ENCODE measurements at regions not wholly inside any gene's neighbourhood (a gene's known extent, or its start where the extent isn't known, plus 50 kb on each side); places are given as distances from the start of the nearest gene placed in this dataset.
"Not testable (repeated sequence)": the region's sequence is repeated elsewhere in the genome, so short reads cannot be mapped to it uniquely, and the experiment has no call there.

DNA sequence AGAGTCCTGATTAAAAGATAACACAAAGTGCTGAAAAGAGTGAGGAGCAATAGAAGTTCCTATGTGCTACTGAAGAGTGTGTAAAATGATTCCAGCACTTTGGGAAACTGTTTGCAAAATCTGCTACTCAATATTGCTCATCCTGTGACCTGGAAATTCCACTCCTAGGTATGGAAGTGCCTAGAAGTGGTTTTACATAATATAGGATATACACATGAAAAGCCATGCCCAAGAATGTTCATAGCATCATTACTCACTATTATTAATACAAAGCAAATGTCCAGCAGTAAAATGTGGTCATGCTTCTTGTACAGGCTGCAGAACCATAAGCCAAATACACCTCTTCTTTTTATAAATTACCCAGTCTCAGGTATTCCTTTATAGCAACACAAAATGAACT lies 53.2 kb upstream of the CNIH3 start:
- TF ChIP-seq TCF12 (IDR thresholded peaks at IDR 0.05; ENCODE audit: low read depth, low read length); PML (IDR thresholded peaks at IDR 0.05; ENCODE audit: low read length); EZH2 (IDR thresholded peaks at IDR 0.05; ENCODE audit: borderline replicate concordance, control insufficient read depth, low read depth, low read length); MXI1 (IDR thresholded peaks at IDR 0.05; ENCODE audit: low read depth, low read length); CHD1 (IDR thresholded peaks at IDR 0.05; ENCODE audit: low read depth, low read length); POLR2A (IDR thresholded peaks at IDR 0.05; ENCODE audit: low read depth, low read length); ZNF274 (IDR thresholded peaks at IDR 0.05; ENCODE audit: insufficient read depth, insufficient read length); POLR2AphosphoS5 (IDR thresholded peaks at IDR 0.05; ENCODE audit: low read length); ATF7 (IDR thresholded peaks at IDR 0.05; ENCODE audit: low read depth); CBFB (IDR thresholded peaks at IDR 0.05; ENCODE audit: low read depth); EP300 (IDR thresholded peaks at IDR 0.05; ENCODE audit: borderline replicate concordance in 1 of 2, control insufficient read depth in 1 of 2, low read depth in 2 of 2, low read length in 2 of 2): not testable (repeated sequence)
- TF ChIP-seq, protein P1, sequence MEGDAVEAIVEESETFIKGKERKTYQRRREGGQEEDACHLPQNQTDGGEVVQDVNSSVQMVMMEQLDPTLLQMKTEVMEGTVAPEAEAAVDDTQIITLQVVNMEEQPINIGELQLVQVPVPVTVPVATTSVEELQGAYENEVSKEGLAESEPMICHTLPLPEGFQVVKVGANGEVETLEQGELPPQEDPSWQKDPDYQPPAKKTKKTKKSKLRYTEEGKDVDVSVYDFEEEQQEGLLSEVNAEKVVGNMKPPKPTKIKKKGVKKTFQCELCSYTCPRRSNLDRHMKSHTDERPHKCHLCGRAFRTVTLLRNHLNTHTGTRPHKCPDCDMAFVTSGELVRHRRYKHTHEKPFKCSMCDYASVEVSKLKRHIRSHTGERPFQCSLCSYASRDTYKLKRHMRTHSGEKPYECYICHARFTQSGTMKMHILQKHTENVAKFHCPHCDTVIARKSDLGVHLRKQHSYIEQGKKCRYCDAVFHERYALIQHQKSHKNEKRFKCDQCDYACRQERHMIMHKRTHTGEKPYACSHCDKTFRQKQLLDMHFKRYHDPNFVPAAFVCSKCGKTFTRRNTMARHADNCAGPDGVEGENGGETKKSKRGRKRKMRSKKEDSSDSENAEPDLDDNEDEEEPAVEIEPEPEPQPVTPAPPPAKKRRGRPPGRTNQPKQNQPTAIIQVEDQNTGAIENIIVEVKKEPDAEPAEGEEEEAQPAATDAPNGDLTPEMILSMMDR (IDR thresholded peaks at IDR 0.05 in 2 of 3, conservative IDR thresholded peaks at IDR 0.05 in 1 of 3; ENCODE audit: control insufficient read depth in 2 of 3, extremely low read depth in 1 of 3, insufficient read depth in 1 of 3, low read depth in 3 of 3, low read length in 3 of 3), result not testable (repeated sequence)
- TF ChIP-seq, protein P2, sequence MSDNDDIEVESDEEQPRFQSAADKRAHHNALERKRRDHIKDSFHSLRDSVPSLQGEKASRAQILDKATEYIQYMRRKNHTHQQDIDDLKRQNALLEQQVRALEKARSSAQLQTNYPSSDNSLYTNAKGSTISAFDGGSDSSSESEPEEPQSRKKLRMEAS (IDR thresholded peaks at IDR 0.05; ENCODE audit: low read depth, low read length), result not testable (repeated sequence)
- TF ChIP-seq, protein P3, sequence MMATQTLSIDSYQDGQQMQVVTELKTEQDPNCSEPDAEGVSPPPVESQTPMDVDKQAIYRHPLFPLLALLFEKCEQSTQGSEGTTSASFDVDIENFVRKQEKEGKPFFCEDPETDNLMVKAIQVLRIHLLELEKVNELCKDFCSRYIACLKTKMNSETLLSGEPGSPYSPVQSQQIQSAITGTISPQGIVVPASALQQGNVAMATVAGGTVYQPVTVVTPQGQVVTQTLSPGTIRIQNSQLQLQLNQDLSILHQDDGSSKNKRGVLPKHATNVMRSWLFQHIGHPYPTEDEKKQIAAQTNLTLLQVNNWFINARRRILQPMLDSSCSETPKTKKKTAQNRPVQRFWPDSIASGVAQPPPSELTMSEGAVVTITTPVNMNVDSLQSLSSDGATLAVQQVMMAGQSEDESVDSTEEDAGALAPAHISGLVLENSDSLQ (IDR thresholded peaks at IDR 0.05), result not testable (repeated sequence)

All from GM12878 (cell line).